Kidney epithelial cell (primary cell): ENCODE measurements at regions not wholly inside any gene's neighbourhood (a gene's known extent, or its start where the extent isn't known, plus 50 kb on each side); places are given as distances from the start of the nearest gene placed in this dataset.

Source experiments
- DNase-seq: peaks from one replicate; pipeline ENCODE4 v3.0.0-alpha.2; 2010; ENCODE audit warnings: low read depth
- H3K27me3 ChIP-seq: 2 replicates; pipeline ENCODE4 v1.6.0; 2011; ENCODE audit warnings: low read length; ENCODE audit not compliant: control insufficient read depth, insufficient read depth
- H3K36me3 ChIP-seq: 2 replicates; pipeline ENCODE4 v1.5.1; 2011; ENCODE audit warnings: low read length; ENCODE audit not compliant: control insufficient read depth, insufficient read depth
- H3K4me3 ChIP-seq: 2 replicates; pipeline ENCODE4 v1.5.1; 2011; ENCODE audit warnings: low read depth, mild to moderate bottlenecking, control low read depth, low read length
- CTCF ChIP-seq: IDR thresholded peaks from 2 replicates; pipeline ENCODE4 v1.5.1; 2011; ENCODE audit warnings: mild to moderate bottlenecking, moderate library complexity, low read length, control low read depth, inconsistent platforms; ENCODE audit not compliant: insufficient read depth, poor library complexity, severe bottlenecking

GRCh38 chr2:149729586-149729985 lies 142.0 kb upstream of the MMADHC start:
- H3K36me3 ChIP-seq = no peaks in the 10 kb centered on the region
- no peaks in the 10 kb centered on the region for H3K27me3 ChIP-seq
- DNase-seq = no peak
- H3K4me3 ChIP-seq = no peak overlapping the region
- no peak for TF ChIP-seq CTCF

GRCh38 chr2:149727927-149728326 lies 140.4 kb upstream of the MMADHC start:
- TF ChIP-seq CTCF = no peak
- H3K36me3 ChIP-seq = no peaks in the 10 kb centered on the region
- H3K4me3 ChIP-seq = no peak overlapping the region
- DNase-seq = no peak
- H3K27me3 ChIP-seq = no peaks in the 10 kb centered on the region

- no peak for TF ChIP-seq CTCF
- no peak for DNase-seq
- H3K36me3 ChIP-seq = no peaks in the 10 kb centered on the region
- no peaks in the 10 kb centered on the region for H3K27me3 ChIP-seq
- no peak overlapping the region for H3K4me3 ChIP-seq
Measured at GRCh38 chr2:149725234-149725633, 137.7 kb upstream of the MMADHC start.

DNA sequence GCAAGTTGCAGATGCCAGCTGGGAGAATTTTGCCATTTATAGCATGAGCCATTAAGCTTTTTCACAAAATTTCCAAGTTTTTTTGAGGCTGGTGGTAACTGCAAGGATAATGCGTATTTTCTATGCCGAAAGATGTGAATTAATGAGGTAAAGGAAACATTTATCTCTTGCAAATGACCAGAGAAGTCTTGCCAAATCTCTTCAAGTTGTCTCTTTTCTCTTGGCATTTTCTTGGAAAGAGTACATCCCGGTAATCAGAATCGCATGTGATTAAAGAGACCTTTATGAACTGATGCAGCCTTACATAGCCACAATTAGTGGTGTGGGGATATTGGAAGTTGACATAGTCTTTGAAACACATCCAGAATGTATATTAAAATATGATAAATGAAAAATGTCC lies 136.5 kb upstream of the MMADHC start:
- DNase-seq = no peak
- H3K4me3 ChIP-seq = no peak overlapping the region
- H3K27me3 ChIP-seq = no peaks in the 10 kb centered on the region
- no peak for TF ChIP-seq CTCF
- no peaks in the 10 kb centered on the region for H3K36me3 ChIP-seq

GRCh38 chr2:149720615-149721014 lies 133.0 kb upstream of the MMADHC start:
- no peak overlapping the region for H3K4me3 ChIP-seq
- no peak for DNase-seq
- no peaks in the 10 kb centered on the region for H3K36me3 ChIP-seq
- H3K27me3 ChIP-seq = no peaks in the 10 kb centered on the region
- TF ChIP-seq CTCF = no peak

- Histone ChIP-seq H3K4me3 (no peak overlapping the region), H3K27me3 (no peaks in the 10 kb centered on the region), H3K36me3 (no peaks in the 10 kb centered on the region)
- TF ChIP-seq CTCF = no peak
- DNase-seq = no peak
Measured at GRCh38 chr2:149719695-149720094, 132.1 kb upstream of the MMADHC start.
